GM19240 (cell line): ENCODE measurements at regions not wholly inside any gene's neighbourhood (a gene's known extent, or its start where the extent isn't known, plus 50 kb on each side); places are given as distances from the start of the nearest gene placed in this dataset.
"Not testable (repeated sequence)": the region's sequence is repeated elsewhere in the genome, so short reads cannot be mapped to it uniquely, and the experiment has no call there.

Experiments
- DNase-seq: peaks from one replicate; pipeline ENCODE4 v3.0.0; 2011; ENCODE audit warnings: low spot score; ENCODE audit not compliant: insufficient read length

- DNase-seq, result no peak
Observed at GRCh38 chr7:155377071-155377837, 79.6 kb downstream of the INSIG1 start.

DNA sequence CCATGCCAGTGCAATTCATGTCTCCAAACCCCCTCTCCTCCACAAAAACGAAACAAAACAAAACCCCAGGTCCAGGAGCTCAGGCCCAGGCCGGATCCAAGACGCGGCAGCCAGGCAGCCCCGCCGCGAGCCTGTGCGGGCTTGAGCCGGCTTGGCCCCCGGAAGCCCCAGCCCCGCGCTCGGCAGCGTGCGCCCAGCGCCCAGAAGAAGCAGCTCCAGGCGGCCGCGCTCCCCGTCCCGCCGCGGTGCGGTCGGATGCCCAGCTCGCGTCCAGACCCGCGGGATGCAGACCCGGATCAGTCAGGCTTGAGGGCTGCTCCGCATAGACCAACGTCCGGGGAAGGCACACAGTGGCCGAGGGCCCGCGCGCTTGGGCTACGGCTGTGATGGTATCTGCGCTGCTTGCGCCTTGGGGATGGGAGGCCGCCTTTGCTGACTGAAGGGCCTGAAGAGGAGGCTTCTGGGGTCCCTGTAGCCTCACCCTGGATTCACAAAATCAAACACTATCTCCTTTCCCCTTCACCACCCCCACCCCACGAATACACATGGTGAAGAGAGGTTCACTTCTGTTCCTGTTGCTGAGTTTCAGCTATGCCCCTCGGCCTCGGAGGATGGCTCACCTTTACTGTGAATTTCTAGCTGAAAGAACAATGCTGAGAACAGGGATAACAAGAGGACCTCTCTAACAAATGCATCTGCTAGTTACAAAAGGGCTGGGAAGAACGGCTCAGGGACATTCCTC is 79.9 kb upstream of the EN2 start:
- no peak for DNase-seq

- no peak for DNase-seq
Observed at GRCh38 chr7:155378580-155378934, 79.4 kb upstream of the EN2 start.

DNA sequence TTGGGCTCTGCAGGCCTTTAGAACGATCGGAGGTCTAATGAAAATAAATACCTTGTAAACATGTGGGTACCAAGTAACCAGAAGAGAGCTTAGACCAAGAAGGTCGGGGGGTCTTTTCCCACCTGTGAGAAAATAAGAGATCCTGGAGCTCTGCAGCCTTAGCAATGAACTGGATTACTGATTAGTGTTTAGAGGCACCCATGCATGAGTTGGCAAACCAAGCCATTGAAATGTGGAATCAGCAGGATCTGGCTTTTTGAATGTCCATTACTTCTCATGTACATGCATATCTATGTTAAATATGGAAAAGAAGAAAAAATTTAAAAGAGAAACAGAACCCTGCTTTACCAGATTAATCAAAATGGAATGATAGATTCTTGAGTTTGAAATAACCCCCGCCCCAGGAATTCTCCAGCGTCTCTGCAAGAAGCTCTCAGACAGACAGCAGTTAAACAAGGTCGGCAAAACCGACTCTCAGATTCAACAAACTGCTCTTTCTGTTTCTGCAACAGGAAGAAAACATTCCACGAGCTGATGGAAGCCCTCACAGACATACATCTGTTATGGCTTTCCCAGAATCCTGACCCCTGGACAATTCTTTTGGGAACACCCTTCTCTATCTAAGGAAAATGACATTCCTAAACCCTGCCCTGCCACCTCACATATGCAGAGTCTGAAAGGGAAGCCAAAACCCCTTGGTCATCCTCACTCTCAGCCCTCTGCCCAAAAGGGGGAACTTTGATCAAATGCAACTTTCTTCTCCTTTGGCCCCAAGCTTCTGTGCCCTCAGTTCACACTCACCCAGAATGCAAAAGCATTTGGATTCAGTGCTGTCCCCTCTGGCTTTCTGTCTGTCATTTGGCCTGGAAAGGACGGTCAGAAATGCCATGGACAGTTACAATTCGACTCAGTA is 78.7 kb upstream of the EN2 start:
- no peak for DNase-seq

DNA sequence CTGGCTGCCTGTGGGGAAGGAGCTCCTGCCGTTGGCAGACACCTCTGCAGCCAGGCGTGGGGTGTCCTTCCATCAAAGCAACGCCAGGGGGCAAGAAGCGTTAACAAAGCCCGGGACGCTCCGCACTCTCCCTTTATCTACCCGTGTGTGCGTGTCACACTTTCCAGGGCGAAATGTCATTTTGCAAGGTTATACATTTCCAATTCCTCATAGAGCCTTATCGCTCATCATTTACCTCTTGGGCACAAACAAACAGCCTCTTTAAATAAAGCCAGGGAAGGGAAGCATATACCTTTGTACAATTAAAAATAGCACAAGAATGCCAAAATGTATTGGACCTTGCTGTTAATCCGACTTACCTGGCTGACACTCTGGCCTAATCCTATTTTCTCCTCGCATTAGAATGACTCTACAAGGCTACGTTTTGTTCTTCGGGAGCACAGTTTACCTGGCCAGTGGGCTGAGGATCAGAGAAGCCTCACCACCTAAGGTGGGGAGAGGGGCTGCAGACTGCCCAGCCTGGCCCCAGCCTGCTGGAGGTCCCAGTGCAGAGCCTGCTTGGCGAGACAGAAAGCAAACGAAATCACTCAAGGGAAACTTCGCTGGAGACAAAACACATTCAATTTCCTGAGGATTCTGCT is 77.6 kb upstream of the EN2 start:
- peak; percentile 93 for DNase-seq

GRCh38 chr7:155380976-155381851 is 76.7 kb upstream of the EN2 start:
- no peak for DNase-seq

DNA sequence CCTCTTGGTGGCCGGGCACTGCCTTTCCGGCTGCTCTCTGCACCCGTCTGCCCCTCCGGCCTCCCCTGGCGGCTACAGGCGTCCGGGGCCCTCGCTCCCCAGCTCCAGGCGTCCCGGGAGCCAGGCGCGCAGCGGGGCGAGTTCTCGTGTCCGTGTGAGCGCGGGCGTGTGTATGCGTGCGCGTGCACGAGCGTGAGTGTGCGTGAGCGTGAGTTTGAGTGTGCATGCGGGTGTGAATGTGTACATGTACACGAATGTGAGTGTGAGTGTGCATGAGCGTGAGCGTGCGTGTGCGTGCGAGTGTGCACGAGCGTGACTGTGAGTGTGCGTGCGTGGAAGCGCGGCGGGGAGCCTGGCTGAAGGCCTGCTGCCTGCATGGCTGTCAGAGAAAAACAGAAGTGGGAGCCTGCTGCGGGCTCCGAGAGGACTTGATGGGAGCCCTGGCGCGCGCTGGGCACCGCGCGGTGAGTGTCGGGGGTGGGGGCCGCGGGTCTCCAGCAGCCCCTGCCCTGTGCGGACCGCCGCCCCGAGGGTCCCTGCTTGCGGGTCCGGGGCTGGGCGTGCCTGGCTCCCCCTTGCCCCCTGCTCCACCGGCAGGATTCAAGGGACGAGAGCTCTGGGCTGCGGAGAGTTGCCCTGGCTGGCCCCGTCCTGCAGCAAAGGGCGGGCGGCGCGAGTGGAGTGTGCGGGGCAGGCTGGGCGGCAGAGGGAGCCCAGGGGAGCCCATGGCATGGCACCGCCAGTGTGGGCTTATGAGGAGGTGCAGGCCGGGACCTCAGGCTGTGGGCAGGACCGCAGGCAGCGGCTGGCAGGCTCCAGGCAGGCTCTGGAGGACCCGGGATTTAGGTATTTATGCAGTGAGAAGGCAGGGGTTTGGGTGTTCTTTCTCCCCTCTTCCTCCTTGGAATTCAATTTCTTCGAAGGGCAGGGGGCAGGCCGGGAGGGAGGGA is 75.8 kb upstream of the EN2 start:
- no peak for DNase-seq

DNA sequence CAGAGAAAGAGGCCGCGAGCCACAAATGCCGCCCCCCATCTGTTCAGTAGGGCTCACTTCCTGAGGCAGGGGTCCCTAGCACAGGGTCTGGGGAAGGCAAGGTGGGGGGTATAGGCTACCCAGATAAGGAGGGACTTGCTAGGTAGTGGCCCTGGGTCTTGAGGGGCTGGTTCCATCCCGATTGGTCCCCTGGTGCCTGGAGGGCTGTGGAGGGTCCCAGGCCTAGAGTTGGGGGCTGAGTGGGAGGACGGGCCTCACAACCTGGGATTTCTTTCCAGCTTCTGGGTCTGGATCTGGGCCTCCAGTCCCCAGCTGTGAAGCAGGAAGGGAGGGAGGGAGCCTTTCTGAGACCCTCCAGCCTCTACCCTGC is 75.1 kb upstream of the EN2 start:
- DNase-seq, result no peak

DNA sequence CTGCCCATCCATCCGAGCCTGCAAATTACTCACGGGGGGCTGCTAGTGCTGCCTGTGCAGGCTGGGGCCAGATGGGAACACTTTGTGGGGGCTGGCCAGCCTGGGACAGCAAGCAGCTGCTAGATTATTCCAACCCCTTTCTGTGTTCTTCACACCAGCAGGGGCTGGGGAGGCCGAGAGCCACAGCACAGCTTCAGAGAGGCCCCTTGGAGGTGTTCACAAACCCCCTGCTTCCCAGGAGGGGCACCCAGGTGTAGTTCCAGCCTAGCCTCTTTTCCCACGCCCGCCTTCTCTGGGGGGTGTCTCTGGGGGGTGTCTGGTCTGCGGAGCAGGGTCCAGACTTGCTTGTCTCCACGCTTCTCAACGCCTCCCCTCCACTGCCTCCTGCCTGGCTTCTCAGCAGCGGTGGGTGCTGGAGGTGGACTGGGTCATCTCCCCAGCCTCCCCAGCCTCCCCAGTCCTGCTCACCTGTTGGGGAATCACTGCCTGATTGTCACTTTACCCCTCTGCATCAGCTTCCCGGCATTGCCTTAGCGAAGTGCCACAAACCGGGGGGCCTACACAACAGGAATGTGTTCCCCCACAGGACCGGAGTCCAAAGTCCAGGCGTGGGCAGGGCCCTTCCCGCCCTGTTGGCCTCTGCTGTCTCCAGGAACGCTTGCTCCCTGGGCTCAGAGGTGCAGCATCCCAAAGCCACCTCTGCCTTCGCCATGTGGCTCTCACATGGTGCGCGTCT is 74.0 kb upstream of the EN2 start:
- DNase-seq, result no peak

- DNase-seq, result no peak
Observed at GRCh38 chr7:155384751-155385150, 73.2 kb upstream of the EN2 start.

- DNase-seq, result not testable (repeated sequence)
Observed at GRCh38 chr7:155385182-155385581, 72.7 kb upstream of the EN2 start.

GRCh38 chr7:155386608-155387007 is 71.3 kb upstream of the EN2 start:
- no peak for DNase-seq

GRCh38 chr7:155387066-155387620 is 70.8 kb upstream of the EN2 start:
- no peak for DNase-seq

DNA sequence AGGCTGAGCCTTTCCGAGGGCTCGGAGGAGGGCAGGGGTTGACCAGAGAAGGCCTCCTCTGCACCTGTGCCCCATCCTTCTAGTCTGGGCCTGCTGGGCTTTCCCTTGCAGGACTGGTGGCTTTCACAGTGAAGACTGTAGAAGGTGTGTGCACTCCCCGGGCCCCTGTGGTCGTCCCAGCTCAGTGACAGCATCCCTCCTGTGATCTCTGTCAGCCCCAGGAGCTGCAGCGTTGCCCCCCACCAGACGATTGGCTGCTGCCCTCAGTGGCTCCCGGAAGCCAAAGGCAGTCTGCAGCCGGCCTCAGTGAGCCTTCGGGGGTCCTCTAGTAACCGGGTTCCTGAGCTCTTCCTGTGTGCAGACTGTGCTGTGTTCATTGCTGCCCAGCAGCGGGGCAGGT is 69.4 kb upstream of the EN2 start:
- DNase-seq, result no peak

- DNase-seq, result no peak
Observed at GRCh38 chr7:155391414-155391813, 66.5 kb upstream of the EN2 start.

DNA sequence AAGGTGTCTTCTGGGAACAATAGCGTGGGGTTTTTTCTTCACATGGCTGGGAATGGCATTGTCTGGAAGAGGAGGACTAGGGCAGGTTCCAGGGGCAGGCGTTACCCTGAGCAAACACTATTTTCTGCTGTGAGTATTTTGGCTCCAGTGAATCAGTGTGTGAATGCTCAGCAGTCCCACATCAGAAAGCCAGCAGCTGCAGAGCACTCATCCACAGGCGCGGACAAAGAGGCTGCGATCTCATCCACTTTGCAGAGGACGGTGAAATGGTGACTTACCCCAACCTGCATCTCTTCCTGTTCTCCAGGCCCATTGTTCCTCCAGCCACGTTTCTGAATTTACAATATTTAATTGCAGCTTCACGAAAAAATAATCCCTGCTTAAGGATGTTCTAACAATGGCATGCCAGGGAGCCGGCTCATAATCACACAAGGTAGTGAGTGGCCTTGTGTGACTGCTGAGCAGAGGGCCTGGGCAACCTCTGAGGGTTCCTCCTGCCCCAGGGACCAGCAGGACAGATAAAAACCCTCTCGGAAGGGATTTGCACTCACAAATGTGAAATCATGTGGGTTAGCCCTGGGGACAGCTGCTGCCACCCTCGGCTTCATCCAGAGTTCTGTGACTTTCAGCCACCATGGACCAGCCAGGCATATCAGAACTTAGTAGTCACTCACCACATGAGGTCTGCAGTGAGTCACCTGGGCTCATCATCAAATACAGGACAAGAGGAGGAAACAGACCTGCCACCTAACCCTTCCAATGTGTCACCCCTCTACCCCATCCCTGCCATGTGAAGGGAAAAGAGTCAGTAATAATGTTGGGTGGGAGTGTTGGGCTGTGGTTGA is 65.0 kb upstream of the EN2 start:
- no peak for DNase-seq

- no peak for DNase-seq
Observed at GRCh38 chr7:155394413-155394812, 63.5 kb upstream of the EN2 start.
